Activated T-cell treated with anti-CD3 and anti-CD28 coated beads, Interleukin-2, amount 50 U/mL, for 24 hours (primary cell): ENCODE measurements at regions not wholly inside any gene's neighbourhood (a gene's known extent, or its start where the extent isn't known, plus 50 kb on each side); places are given as distances from the start of the nearest gene placed in this dataset.

Source experiments
- DNase-seq: peaks from one replicate; pipeline ENCODE4 v3.0.0-alpha.2; 2020
- H3K27ac Mint-ChIP-seq: 2 replicates; pipeline ENCODE4 v1.8.0; 2020; ENCODE audit warnings: mild to moderate bottlenecking, mixed read lengths
- H3K27me3 Mint-ChIP-seq: 2 replicates; pipeline ENCODE4 v1.8.0; 2020; ENCODE audit warnings: mixed read lengths
- H3K36me3 Mint-ChIP-seq: 2 replicates; pipeline ENCODE4 v1.8.0; 2020; ENCODE audit warnings: low read depth, mixed read lengths
- H3K4me1 Mint-ChIP-seq: 2 replicates; pipeline ENCODE4 v1.8.0; 2020; ENCODE audit warnings: low read depth, mixed read lengths
- H3K4me3 Mint-ChIP-seq: 2 replicates; pipeline ENCODE4 v1.8.0; 2020; ENCODE audit warnings: mild to moderate bottlenecking, moderate library complexity, mixed read lengths
- H3K9me3 Mint-ChIP-seq: 2 replicates; pipeline ENCODE4 v1.8.0; 2020; ENCODE audit warnings: mixed read lengths

DNA sequence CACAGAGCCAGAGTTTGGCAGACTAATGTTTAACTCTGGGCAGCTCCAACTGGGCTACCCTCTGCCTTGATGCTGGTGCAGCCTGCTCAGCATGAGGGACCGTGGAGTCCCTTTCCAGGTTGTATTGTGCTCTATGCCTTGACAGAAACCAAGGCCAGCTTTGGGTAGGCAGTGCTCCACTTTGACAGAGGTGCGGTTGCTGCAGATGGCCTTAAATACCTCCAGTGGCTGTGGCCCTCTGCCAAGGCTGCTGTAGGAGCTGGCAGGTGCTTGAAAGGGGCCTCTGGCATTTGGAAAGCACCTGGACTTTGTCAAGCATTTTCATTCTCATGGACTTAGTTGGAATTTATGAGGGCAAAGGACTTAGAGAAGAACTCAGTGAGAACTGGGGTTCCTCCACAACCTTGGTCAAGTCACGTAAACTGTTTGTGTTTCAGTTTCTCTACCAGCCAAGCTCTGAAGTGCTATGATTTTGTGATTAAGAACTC, 249.7 kb upstream of the ZNF462 start:
- Mint-ChIP-seq H3K4me3 (no peak overlapping the region), H3K27me3 (no peaks in the 10 kb centered on the region), H3K4me1 (no peaks in the 10 kb centered on the region), H3K9me3 (no peaks in the 10 kb centered on the region), H3K27ac (no peak overlapping the region), H3K36me3 (no peaks in the 10 kb centered on the region)
- no peak for DNase-seq

DNA sequence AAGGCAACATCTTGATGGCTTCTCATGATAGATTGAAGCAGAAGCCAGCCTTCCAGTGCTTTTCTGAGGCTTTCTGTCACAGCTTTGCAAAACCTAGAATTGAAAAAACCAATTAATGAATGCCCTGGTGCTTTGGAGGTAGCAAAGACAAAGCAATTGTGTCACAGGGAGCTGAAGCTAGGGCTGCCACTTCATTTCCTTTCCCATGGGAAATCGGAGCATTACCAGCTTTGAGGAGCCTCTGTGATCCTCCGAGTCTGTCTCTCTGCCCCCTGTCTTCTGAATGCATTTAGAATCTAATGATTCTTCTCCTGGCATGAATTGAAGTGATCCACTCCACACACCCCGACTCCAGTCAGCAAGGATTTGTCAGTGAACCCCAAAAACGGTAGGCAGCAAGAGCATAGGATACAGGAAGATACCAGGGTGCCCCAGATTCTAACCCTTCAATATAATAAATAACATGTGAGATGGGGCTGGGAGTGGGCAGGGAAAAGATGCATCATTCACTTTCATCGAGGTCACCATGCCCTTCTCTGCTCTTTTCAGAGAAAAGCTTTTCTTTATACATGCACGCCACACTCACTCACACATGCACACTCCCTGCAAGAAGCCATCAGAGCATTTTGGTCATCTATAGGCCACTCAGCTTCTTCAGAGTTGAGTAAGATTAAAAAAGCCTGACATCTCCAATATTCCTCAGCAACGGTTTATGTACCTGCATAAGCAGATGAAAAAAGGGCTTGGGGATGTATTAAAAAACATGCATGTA, 247.7 kb upstream of the ZNF462 start:
- Mint-ChIP-seq H3K4me1 (no peaks in the 10 kb centered on the region), H3K9me3 (no peaks in the 10 kb centered on the region), H3K27ac (no peak overlapping the region), H3K36me3 (no peaks in the 10 kb centered on the region), H3K4me3 (no peak overlapping the region), H3K27me3 (no peaks in the 10 kb centered on the region)
- no peak for DNase-seq

DNA sequence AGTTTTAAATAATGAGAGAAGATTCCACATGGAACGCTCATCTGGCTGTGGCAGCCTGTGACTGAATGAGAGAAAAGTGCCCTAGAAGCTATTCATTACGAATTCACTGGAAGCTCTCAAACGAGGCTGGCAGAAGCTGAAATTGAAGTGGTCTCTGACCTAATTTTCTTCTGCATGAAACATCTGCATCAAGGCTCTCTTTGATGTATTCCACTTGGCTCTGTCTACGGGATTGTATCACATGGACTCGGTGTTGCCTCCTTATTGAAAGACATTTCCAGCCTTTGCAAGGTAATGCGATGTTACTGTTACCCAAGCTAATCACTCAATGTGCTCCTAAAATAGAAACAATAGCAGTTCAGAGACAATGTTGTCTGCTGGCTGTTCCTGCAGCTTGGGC, 246.9 kb upstream of the ZNF462 start:
- Mint-ChIP-seq H3K36me3 (no peaks in the 10 kb centered on the region), H3K4me1 (no peaks in the 10 kb centered on the region), H3K27ac (no peak overlapping the region), H3K9me3 (no peaks in the 10 kb centered on the region), H3K27me3 (no peaks in the 10 kb centered on the region), H3K4me3 (no peak overlapping the region)
- DNase-seq: no peak

DNA sequence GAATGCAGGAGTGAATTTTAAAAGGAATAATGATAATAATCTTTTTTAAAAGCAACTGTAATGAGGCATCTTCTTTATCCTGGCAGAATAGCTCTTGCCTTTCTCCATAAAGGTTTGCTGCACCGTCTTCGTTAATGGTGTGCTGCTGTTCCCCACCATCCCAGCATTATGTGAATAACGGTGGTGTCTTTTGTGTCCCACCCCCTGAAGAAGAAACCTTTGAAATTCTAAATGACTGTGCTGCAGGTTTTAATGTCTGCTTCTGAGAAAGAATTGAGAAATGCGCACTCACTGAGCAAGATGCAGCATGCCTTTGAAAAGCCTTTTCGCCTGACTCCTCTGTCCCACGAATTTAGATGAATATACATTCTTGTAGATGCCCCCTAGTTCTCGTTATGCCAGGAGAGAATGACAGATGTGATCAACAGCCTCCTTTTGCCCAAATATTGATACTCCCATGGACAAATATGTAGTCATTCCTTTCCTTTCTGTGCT, 246.1 kb upstream of the ZNF462 start:
- Mint-ChIP-seq H3K4me1 (no peaks in the 10 kb centered on the region), H3K4me3 (no peak overlapping the region), H3K36me3 (no peaks in the 10 kb centered on the region), H3K27me3 (no peaks in the 10 kb centered on the region), H3K27ac (no peak overlapping the region), H3K9me3 (no peaks in the 10 kb centered on the region)
- no peak for DNase-seq

DNA sequence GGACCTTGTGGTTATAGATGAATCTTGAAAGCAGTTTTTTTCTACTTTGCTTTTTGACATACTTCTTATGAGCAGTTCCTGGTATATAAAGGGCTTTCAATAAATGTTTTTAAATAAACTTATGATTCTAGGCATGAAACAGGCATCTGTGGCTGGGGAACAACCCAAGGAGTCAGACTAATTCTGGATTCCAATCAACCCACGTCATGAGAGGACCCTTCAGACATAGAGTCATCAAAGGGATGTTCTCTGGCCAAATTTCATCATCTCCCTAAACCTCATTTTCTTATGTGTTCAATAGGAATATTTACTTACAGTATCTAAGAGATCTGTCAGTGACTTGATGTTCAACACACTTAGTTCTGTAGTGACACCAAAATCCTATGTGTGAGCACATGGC, 243.8 kb upstream of the ZNF462 start:
- Mint-ChIP-seq H3K9me3 (no peaks in the 10 kb centered on the region), H3K4me3 (no peak overlapping the region), H3K27me3 (no peaks in the 10 kb centered on the region), H3K27ac (no peak overlapping the region), H3K4me1 (no peaks in the 10 kb centered on the region), H3K36me3 (no peaks in the 10 kb centered on the region)
- DNase-seq: no peak

DNA sequence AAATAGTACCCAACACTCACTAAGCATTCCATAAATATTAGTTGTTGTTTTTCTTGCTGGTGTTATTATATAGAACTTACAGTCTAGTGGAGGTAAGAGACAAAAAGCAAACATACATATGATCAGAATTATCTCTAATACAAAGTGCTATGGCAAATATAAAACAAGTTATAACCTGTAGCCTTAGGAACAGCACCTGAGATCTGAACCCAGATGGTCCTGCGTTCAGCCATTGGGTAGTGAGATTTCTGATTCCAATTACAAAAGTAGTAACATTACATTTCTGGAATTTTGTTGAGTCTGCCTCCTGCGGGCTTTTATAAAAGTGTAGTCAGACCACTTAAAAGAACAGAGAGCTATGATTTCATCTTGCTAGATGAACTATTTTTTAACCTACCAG, 242.9 kb upstream of the ZNF462 start:
- no peaks in the 10 kb centered on the region for H3K4me1 Mint-ChIP-seq
- no peaks in the 10 kb centered on the region for H3K27me3 Mint-ChIP-seq
- H3K9me3 Mint-ChIP-seq: no peaks in the 10 kb centered on the region
- no peaks in the 10 kb centered on the region for H3K36me3 Mint-ChIP-seq
- no peak for DNase-seq
- H3K27ac Mint-ChIP-seq: no peak overlapping the region
- H3K4me3 Mint-ChIP-seq: no peak overlapping the region

DNA sequence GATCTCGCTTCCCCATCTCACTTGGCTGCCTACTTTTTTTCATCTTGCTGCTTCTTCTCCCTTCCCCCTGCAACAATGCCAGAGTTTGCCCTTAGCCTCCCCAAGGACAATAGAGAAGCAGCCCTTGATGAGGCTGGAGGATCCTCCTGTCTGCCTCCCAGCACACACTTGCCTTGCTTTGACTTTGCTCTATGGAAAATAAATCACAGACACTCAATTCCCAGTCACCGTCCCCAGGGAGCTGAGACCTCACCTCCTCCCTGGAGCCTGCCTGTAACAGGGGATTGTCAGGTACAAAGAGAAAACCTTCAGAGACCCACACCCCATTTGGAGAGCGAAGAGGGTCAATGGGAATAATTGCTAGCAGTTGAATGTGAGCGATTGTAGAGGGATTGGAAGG, 242.1 kb upstream of the ZNF462 start:
- DNase-seq: no peak
- H3K27me3 Mint-ChIP-seq: no peaks in the 10 kb centered on the region
- no peak overlapping the region for H3K4me3 Mint-ChIP-seq
- no peaks in the 10 kb centered on the region for H3K36me3 Mint-ChIP-seq
- H3K9me3 Mint-ChIP-seq: no peaks in the 10 kb centered on the region
- no peak overlapping the region for H3K27ac Mint-ChIP-seq
- no peaks in the 10 kb centered on the region for H3K4me1 Mint-ChIP-seq

DNA sequence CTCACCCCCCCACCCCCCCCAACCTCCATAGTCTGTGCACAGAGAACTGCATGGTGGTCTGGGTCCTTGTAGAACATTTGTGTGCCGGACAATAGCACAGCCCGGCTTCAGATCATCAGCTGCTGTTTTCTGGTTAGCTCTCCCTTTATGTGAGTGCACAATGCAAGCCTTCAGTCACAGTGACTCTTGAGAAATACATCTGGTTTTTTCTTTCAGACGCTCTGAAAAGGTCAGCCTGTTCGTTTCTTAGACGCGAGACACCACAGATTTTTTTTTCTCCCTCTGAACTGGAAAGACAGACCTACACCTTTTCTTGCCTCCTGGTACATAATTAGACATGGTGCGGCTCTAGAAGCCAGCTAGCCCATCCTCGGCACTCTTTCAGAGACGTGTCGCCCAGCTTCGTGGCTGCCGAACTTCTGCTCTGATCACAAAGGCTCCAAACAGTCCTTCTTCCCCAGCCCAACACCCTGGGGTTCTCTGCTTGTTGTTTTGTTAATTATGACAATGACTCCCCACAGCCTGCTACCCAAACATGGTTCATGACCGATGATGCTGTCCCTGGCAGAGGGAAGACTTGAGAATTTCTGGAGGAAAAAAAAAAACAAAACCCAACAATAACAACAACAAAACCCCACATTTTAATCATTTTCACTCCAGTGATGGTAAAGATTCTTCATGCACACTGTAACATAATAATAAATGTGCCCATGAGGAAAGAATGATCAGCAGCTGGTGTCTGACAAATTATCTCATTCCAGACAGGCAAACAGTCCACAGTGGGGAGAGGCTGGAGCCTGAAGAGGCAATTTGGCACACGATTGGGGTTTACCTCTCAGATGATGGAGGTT, 241.4 kb upstream of the ZNF462 start:
- H3K4me1 Mint-ChIP-seq: no peaks in the 10 kb centered on the region
- H3K27ac Mint-ChIP-seq: no peak overlapping the region
- no peaks in the 10 kb centered on the region for H3K9me3 Mint-ChIP-seq
- no peaks in the 10 kb centered on the region for H3K36me3 Mint-ChIP-seq
- H3K4me3 Mint-ChIP-seq: no peak overlapping the region
- H3K27me3 Mint-ChIP-seq: no peaks in the 10 kb centered on the region
- DNase-seq: no peak

DNA sequence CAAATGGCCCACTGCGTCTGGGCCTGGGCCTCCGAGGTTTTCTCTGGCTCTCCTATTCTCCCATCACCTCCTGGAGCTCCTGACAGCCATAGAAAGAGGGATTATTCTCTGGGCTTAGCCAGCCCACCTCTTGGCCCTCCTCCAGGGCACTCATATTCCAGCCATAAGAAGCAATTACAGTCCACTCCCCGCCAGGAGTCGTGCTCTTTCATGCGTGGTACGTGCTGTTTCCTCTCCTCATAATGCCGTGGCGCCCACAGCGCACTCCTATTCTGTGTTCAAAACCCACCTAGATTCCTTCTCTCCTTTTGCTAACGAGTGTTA, 240.8 kb upstream of the ZNF462 start:
- Mint-ChIP-seq H3K4me3 (no peak overlapping the region), H3K36me3 (no peaks in the 10 kb centered on the region), H3K27me3 (no peaks in the 10 kb centered on the region), H3K27ac (no peak overlapping the region), H3K9me3 (no peaks in the 10 kb centered on the region), H3K4me1 (no peaks in the 10 kb centered on the region)
- no peak for DNase-seq

DNA sequence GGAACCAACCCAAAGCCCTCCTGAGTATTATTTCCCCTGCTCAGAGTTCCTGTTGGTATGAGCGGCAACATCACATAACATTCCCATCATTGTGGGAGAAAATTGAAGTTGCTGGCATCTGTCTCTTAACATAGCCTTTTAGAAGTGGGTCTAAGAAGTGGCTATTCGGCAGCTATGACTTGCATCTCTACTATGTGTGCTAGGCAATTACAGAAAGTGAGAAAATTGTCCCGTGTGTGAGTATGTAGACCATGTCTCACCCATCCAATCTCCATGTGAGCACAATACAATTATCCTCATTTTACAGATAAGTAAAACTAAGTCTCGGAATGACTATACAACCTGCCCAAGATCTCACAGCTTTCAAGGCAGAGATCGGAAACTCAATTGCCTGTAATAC, 239.4 kb upstream of the ZNF462 start:
- Mint-ChIP-seq H3K9me3 (no peaks in the 10 kb centered on the region), H3K27me3 (no peaks in the 10 kb centered on the region), H3K36me3 (no peaks in the 10 kb centered on the region), H3K4me3 (no peak overlapping the region), H3K4me1 (no peaks in the 10 kb centered on the region), H3K27ac (no peak overlapping the region)
- DNase-seq: no peak

DNA sequence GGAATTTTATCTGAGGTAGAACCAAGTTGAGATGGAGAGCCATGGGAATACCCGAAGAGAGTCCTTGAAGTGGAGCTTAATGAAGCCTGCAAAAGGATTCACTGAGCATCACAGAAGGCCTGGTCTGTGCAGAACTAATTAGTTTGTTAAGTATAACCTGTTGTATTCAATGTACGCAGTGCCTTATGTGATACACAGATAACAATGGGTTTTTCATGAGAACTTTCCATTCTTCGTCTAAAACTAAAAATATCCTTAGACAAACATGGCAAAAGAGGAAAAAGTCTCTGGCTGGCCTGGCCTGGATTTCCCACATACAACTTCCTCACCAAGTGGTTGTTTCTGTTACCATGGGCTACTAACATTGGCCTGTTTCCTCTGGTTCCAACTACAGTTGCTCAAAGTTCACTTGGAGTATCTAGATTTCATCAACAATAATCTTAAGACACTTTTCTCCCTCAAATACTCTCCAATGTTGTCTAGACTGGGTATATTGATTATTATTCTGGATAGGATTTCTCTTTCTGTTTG, 237.6 kb upstream of the ZNF462 start:
- Mint-ChIP-seq H3K4me1 (no peaks in the 10 kb centered on the region), H3K36me3 (no peaks in the 10 kb centered on the region), H3K4me3 (no peak overlapping the region), H3K9me3 (peaks cover 11% of the 10 kb centered on the region), H3K27ac (no peak overlapping the region), H3K27me3 (no peaks in the 10 kb centered on the region)
- DNase-seq: no peak

DNA sequence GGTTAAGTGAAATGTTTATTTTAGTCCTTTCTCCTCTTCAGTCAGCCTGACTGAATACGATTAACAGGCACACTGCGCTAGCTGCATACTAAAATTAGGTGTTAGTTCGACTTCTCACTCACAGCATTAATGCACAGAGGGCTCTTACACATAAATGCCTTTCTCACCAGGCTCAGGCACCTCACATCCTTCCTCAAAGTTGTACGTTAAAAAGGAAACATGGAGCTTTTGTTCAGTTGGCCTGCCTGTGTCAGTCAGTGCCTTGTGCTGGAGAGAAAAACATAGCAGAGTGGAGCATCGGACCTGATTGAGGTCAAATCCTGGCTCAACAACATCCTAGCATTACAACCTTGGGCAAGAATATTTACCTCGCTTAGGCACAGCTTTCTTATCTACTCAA, 236.0 kb upstream of the ZNF462 start:
- no peaks in the 10 kb centered on the region for H3K27me3 Mint-ChIP-seq
- H3K9me3 Mint-ChIP-seq: peaks cover 11% of the 10 kb centered on the region
- no peaks in the 10 kb centered on the region for H3K4me1 Mint-ChIP-seq
- DNase-seq: no peak
- H3K4me3 Mint-ChIP-seq: no peak overlapping the region
- no peaks in the 10 kb centered on the region for H3K36me3 Mint-ChIP-seq
- H3K27ac Mint-ChIP-seq: no peak overlapping the region

DNA sequence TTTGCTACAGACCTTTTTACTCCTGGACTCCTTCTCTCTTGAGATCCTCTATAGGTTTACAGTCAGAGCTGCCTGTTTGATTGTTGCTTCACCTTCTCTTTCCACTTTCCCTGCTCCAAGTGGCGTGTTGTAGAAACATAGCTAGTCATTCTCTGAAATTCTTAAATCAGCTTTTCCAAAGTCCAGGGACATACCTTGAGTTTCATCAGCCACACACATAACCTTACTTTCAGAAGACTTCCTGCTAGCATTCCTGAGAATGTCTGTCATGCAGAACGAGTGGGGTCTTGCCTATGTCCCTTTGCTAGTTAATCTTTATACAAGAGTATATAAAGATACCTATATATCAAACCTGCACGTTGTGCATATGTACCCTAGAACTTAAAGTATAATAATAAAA, 230.3 kb upstream of the ZNF462 start:
- Mint-ChIP-seq H3K9me3 (peaks cover 11% of the 10 kb centered on the region), H3K27me3 (no peaks in the 10 kb centered on the region), H3K27ac (no peak overlapping the region), H3K4me3 (no peak overlapping the region), H3K36me3 (no peaks in the 10 kb centered on the region), H3K4me1 (no peaks in the 10 kb centered on the region)
- DNase-seq: no peak

DNA sequence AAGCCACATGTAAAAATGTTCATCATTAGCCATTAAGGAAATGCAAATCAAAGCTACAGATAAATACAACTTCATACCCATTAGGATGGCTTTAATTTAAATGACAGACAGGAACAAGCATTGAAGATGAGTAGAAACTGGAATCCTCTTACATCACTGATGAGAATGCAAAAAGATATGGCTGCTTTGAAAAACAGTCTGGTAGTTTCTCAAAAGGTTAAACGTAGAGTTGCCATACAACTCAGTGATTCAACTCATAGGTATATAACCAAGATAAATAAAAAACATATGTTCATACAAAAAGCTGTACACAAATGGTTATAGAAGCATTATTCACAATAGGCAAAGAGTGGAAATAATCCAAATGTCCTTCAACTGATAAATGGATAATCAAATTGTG, 228.8 kb upstream of the ZNF462 start:
- H3K36me3 Mint-ChIP-seq: no peaks in the 10 kb centered on the region
- no peak overlapping the region for H3K4me3 Mint-ChIP-seq
- no peak overlapping the region for H3K27ac Mint-ChIP-seq
- no peaks in the 10 kb centered on the region for H3K27me3 Mint-ChIP-seq
- no peak for DNase-seq
- H3K4me1 Mint-ChIP-seq: no peaks in the 10 kb centered on the region
- peaks cover 11% of the 10 kb centered on the region for H3K9me3 Mint-ChIP-seq

DNA sequence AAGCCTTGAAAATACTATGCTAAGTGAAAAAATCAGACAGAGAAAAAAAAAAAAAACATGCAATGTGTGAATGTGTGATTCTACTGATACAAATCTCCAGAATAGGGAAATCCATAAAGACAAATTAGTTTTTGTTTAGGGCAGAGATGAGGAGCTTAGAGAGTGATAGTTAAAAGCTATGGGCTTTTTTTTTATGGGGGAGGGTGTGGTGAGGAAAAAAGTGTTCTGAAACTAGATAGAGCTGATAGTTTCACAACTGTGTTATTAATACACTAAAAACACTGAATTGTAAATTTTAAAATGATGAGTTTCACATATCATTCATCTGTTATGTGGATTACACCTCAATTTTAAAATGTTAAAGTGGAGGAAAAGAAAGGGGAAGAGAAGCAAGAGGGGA, 228.3 kb upstream of the ZNF462 start:
- H3K4me3 Mint-ChIP-seq: no peak overlapping the region
- no peak overlapping the region for H3K27ac Mint-ChIP-seq
- peaks cover 7% of the 10 kb centered on the region for H3K9me3 Mint-ChIP-seq
- H3K36me3 Mint-ChIP-seq: no peaks in the 10 kb centered on the region
- DNase-seq: no peak
- H3K27me3 Mint-ChIP-seq: no peaks in the 10 kb centered on the region
- H3K4me1 Mint-ChIP-seq: no peaks in the 10 kb centered on the region
